GM19240 (cell line): ENCODE measurements at regions not wholly inside any gene's neighbourhood (a gene's known extent, or its start where the extent isn't known, plus 50 kb on each side); places are given as distances from the start of the nearest gene placed in this dataset.

ENCODE experiments used
- DNase-seq: peaks from one replicate; pipeline ENCODE4 v3.0.0; 2011; ENCODE audit warnings: low spot score; ENCODE audit not compliant: insufficient read length

DNA sequence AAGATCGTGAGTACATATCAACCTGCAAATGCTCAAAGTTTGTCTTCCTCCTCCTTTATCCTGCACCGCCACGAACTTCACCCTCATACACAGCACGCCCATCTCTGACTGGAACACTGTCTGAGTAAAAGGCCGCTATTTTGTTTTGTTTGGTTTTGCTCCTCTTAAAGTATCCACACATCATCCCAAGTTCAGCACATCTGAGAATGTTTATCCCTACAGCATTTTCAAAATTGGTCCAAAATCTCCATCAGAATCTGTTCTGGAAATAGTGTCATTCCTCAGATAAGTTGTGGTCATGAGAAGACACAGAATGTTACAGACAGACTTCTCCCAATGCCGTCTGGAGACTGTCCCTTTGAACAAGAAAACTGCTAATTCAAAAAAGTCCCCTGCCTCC is 251.6 kb upstream of the ARID1B start:
- DNase-seq, result no peak

DNA sequence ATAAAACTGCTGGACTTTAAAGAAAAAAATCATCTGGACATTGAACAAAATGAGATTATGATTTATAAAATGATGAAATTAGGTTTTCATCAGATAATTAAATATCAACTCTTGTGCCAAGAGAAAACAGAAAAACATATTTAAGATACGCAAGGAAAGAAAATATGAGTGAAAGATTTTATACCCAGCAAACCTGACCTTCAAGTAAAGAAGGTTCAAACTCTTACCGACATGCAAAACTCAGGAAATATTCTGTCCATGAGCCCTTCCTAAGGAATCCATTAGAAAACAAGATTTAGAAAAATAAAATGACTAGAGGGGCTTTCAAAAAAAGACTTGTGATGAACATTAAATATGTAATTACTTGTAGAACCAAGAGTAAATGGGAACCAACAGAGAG is 257.2 kb upstream of the ARID1B start:
- no peak for DNase-seq

DNA sequence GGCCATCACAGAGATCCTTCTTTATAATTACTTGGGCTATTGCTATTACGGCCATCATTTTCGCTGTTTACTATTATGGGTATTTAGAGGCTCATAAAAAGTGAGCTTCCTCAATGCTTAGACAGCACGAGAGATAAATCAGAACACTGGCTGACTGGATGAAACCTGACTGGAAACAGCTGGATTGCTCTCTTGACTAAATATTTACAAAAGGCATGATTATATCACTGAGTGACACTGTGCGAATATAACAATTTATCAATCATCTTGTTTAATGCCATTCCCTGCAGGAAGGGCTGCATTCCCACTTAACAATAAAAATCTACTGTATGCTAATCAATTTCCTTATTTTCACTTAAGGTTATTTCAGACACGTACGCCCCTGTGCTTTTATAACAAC is 260.1 kb upstream of the ARID1B start:
- no peak for DNase-seq

DNA sequence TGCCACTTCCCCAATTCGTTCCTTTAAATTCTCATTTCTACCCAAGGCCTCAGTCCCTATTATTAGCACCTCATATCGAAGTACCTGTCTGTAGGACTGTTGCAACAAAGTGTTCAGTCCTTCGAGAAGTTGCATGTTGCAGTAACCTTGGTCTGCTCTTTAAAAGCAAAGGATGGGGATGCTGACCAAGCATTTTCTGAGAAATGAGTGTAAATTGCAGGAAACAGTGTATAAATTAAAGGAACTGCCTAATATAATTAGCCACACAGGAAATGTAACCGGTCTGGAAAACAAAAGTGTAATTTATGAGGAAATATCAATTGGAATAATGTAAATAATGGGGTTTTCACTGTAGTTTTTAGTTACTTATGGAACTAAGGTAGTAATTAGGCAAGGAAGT is 261.9 kb upstream of the ARID1B start:
- no peak for DNase-seq

DNA sequence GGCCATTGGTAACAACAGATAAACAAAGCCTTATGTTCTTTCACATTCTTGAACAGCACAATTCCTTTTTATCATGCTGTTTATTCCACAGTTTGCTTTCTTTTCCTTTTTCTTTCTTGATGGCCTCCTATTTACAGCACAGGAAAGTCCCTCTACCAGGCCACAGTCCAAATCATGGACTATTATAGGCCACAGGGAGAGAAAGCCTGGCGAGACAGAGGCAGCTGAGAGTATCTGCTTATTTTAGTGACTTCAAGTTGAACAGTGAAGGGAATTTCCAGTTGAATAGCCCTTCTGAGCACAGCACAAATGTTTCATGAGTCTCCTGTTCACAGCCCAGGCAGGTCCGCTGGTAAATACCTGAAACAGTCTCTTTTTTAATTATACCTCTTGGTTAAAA is 263.7 kb upstream of the ARID1B start:
- DNase-seq, result no peak

- no peak for DNase-seq
Observed at GRCh38 chr6:156511570-156511969, 265.6 kb upstream of the ARID1B start.

DNA sequence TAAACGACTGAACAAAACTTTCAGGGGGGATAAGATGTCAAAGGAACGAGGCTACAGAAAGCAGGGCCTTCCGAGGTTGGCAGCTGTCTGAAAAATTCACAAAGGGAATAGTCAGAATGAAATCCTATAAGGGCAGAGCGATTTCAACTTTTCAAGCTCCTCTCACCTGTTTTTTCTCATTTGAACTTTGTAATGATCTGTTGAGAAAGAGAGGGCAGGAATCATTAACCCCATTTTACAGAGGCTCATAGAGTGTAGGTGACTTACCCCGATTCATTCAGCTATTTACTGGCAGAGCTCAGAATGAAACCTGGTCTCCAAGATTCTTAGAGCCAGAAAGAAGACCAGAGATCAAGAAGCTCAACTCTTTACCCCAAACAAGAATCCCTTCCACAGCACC is 266.1 kb upstream of the ARID1B start:
- no peak for DNase-seq

DNA sequence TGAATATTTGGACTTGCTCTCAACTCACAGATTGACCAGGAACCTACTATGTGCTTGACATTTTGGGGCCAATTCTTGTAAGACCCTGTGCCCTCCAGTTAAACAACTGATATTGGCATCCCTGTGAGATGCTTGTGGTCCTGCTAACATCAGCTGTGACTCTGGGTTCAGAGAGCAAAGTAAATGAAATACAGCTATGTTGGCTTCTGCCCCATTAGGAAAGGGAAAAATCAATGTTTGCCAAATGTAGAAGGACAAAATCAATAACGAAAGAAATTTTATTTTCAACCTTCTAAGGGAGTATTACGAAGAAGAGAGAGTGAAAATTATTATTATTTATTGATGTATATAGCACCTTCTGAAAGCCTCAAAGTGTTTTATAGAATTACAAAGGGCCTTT is 266.9 kb upstream of the ARID1B start:
- no peak for DNase-seq

DNA sequence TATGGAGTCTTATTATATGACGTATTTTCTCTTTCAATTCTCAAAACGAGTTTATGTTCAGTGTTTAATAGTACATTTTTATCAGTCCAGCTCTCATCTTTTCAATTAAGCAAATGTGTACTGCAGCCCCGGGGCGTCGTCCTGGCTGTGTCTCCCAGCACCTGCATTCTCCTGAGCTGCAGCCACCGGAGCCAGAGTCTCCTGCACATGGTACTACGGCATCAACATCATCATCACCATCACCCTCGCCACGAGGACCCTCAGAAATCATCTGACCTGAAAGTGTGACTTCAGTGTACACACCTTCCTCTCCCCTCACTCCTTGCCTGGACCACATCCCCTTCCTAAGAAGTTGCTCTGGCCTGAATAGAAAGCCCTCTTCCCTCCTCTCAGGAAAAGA is 267.7 kb upstream of the ARID1B start:
- DNase-seq, result no peak

DNA sequence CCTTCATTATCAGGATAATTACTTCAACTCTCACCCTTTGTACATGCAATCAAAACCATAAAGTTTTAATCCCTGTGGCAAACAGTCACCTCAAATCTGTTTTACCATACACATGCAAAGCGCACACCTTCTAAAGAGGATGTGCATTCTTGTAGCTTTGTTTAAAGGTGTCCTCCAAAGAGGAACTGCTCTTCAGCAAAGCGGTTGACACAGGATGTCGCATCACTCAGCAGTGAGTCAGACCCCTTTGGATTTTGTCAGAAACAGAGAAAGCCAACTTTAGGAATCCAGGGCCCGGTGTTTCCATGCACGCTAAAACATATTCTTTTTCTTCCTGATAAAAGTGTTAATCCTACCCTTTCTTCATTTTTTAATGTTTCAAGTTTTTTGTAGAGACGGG is 268.3 kb upstream of the ARID1B start:
- no peak for DNase-seq

- DNase-seq, result no peak
Observed at GRCh38 chr6:156508126-156508525, 269.1 kb upstream of the ARID1B start.

DNA sequence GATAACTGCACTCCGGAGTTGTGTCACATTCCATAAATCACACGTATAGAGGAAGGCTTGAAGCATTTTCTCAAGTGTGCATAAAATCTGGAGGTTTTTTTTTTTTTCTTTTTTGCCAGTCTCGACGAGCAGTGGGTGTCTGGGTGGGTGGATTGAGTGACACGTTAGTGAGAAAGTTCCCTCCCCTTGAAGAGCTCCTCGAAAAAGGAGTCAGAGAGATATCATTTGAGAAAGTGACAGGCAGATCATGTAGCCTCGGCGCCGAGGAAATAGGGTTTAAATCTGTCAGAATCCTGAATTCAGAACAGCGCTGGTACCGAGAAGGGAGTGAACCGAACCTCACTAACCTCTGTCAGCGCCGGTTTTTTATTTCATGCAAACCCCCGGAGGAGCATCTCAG is 269.5 kb upstream of the ARID1B start:
- no peak for DNase-seq

- no peak for DNase-seq
Observed at GRCh38 chr6:156507106-156507505, 270.1 kb upstream of the ARID1B start.

GRCh38 chr6:156502969-156503504 is 274.1 kb upstream of the ARID1B start:
- DNase-seq, result no peak

- no peak for DNase-seq
Observed at GRCh38 chr6:156497618-156498017, 279.6 kb upstream of the ARID1B start.

- DNase-seq, result no peak
Observed at GRCh38 chr6:156487877-156488276, 289.3 kb upstream of the ARID1B start.

GRCh38 chr6:156485150-156485549 is 292.0 kb upstream of the ARID1B start:
- DNase-seq, result no peak

- no peak for DNase-seq
Observed at GRCh38 chr6:156474507-156475120, 302.6 kb upstream of the ARID1B start.

- DNase-seq, result no peak
Observed at GRCh38 chr6:156471000-156471399, 306.2 kb upstream of the ARID1B start.

- no peak for DNase-seq
Observed at GRCh38 chr6:156464100-156464878, 312.9 kb upstream of the ARID1B start.

DNA sequence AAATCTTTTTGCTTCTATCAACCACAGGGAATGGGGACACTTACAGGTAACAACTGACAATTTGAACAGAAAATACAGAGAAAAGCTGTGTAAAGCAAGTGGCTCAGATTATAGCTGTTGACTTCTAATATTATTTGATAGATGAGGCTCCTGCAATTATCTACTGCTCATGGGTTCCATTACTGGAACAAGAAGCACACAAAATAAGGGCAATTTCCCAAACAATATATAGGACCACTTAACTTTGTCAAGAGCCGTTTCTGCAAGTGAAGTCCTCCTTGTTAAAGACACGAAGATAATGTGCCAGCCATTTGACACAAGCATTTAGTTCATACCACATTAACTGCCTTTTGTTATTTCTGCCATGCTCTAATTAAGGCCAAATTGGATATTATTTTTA is 315.5 kb upstream of the ARID1B start:
- DNase-seq, result no peak

GRCh38 chr6:156457601-156458000 is 319.6 kb upstream of the ARID1B start:
- no peak for DNase-seq

GRCh38 chr6:156455847-156456246 is 321.3 kb upstream of the ARID1B start:
- DNase-seq, result no peak
